Limb (tissue), 2 donors: ENCODE measurements at regions not wholly inside any gene's neighbourhood (a gene's known extent, or its start where the extent isn't known, plus 50 kb on each side); places are given as distances from the start of the nearest gene placed in this dataset.
A peak's percentile ranks its signal among the peaks of the same experiment; 100 is the strongest.
"Not testable (repeated sequence)": the region's sequence is repeated elsewhere in the genome, so short reads cannot be mapped to it uniquely, and the experiment has no call there.

Source experiments
- DNase-seq, 2 donors: peaks; one replicate each; pipeline ENCODE4 v3.0.0-alpha.2; 2016; ENCODE audit errors: extremely low spot score in 2 of 2

GRCh38 chr5:57642698-57643097, 160.1 kb upstream of the ACTBL2 start:
- no peak for DNase-seq

GRCh38 chr5:57642066-57642465, 159.5 kb upstream of the ACTBL2 start:
- DNase-seq: no peak

- DNase-seq: no peak
Measured at GRCh38 chr5:57635146-57635777, 152.7 kb upstream of the ACTBL2 start.

GRCh38 chr5:57632937-57633336, 150.3 kb upstream of the ACTBL2 start:
- no peak for DNase-seq

GRCh38 chr5:57631139-57631538, 148.5 kb upstream of the ACTBL2 start:
- DNase-seq: not testable (repeated sequence)

GRCh38 chr5:57627661-57628060, 145.1 kb upstream of the ACTBL2 start:
- DNase-seq: no peak

GRCh38 chr5:57626703-57627102, 144.1 kb upstream of the ACTBL2 start:
- DNase-seq: no peak

GRCh38 chr5:57621624-57622023, 139.0 kb upstream of the ACTBL2 start:
- DNase-seq: no peak

GRCh38 chr5:57618767-57619381, 136.3 kb upstream of the ACTBL2 start:
- DNase-seq: no peak

GRCh38 chr5:57613741-57614140, 131.1 kb upstream of the ACTBL2 start:
- DNase-seq: no peak

GRCh38 chr5:57611177-57611576, 128.6 kb upstream of the ACTBL2 start:
- no peak for DNase-seq

GRCh38 chr5:57608542-57608941, 125.9 kb upstream of the ACTBL2 start:
- no peak for DNase-seq

- no peak for DNase-seq
Measured at GRCh38 chr5:57601996-57602395, 119.4 kb upstream of the ACTBL2 start.

GRCh38 chr5:57600321-57600720, 117.7 kb upstream of the ACTBL2 start:
- DNase-seq: no peak

GRCh38 chr5:57598756-57599155, 116.1 kb upstream of the ACTBL2 start:
- no peak for DNase-seq

- DNase-seq: no peak
Measured at GRCh38 chr5:57598097-57598496, 115.5 kb upstream of the ACTBL2 start.

- DNase-seq: no peak
Measured at GRCh38 chr5:57595523-57595991, 112.9 kb upstream of the ACTBL2 start.

GRCh38 chr5:57594436-57594835, 111.8 kb upstream of the ACTBL2 start:
- DNase-seq: no peak

- DNase-seq: no peak
Measured at GRCh38 chr5:57592236-57592635, 109.6 kb upstream of the ACTBL2 start.

- peak in 1 of 2 donors; percentile 26 for DNase-seq
Measured at GRCh38 chr5:57586649-57587048, 104.0 kb upstream of the ACTBL2 start.

GRCh38 chr5:57582578-57583070, 100.0 kb upstream of the ACTBL2 start:
- no peak for DNase-seq

- no peak for DNase-seq
Measured at GRCh38 chr5:57581772-57582171, 99.2 kb upstream of the ACTBL2 start.

- no peak for DNase-seq
Measured at GRCh38 chr5:57581222-57581621, 98.6 kb upstream of the ACTBL2 start.
